ENCODE measurements at regions not wholly inside any gene's neighbourhood (a gene's known extent, or its start where the extent isn't known, plus 50 kb on each side); places are given as distances from the start of the nearest gene placed in this dataset.

GRCh38 chr1:163628034-163628773 lies 306.4 kb downstream of the NUF2 start:
- Histone ChIP-seq H3K27ac (ENCODE audit: low read length) (no peak overlapping the region), H3K9me3 (ENCODE audit: control insufficient read depth, insufficient read depth, low read depth, low read length) (peaks cover 2% of the 10 kb centered on the region; the same call in 1 of the 2 replicates), H3K27me3 (ENCODE audit: control insufficient read depth, insufficient read depth, low read length) (no peaks in the 10 kb centered on the region), H3K4me1 (ENCODE audit: control insufficient read depth, insufficient read depth, low read length) (no peaks in the 10 kb centered on the region), H3K4me3 (ENCODE audit: low read depth in 2 of 2, low read length in 2 of 2) (no peak overlapping the region), H3K36me3 (ENCODE audit: control insufficient read depth, insufficient read depth, low read length) (no peaks in the 10 kb centered on the region)
- no peak for DNase-seq (ENCODE audit: low read depth, low spot score)
- ChIA-PET POLR2A (no interaction called here), CTCF (no interaction called here)
- TF ChIP-seq TCF7L2 (IDR thresholded peaks at IDR 0.05; ENCODE audit: low read depth, low read length) (no peak), POLR2AphosphoS5 (IDR thresholded peaks at IDR 0.05; ENCODE audit: low read depth, low read length) (no peak), CTCF (IDR thresholded peaks at IDR 0.05) (no peak), REST (IDR thresholded peaks at IDR 0.05; ENCODE audit: insufficient read depth in 1 of 2, low read depth in 2 of 2, low read length in 1 of 2) (no peak), SIN3A (IDR thresholded peaks at IDR 0.05; ENCODE audit: borderline replicate concordance, insufficient read depth, low read depth, low read length) (no peak)
- intact Hi-C loops (cut with micrococcal nuclease; ENCODE audit: unreplicated experiment): no loop called here
- in situ Hi-C loops (cut with HindIII; ENCODE audit: low pct_unique_long_range_greater_than_20kb, low sequenced_read_pairs): no loop called here
- no peak for ATAC-seq
- BruUV-seq (replicated peaks): no TSS peak

GRCh38 chr1:163632269-163632668 lies 310.5 kb downstream of the NUF2 start:
- ChIA-PET CTCF (no interaction called here), POLR2A (no interaction called here)
- BruUV-seq (replicated peaks): no TSS peak
- no peaks in the 10 kb centered on the region for H3K4me1 ChIP-seq (ENCODE audit: control insufficient read depth, insufficient read depth, low read length)
- H3K27me3 ChIP-seq (ENCODE audit: control insufficient read depth, insufficient read depth, low read length): no peaks in the 10 kb centered on the region
- H3K36me3 ChIP-seq (ENCODE audit: control insufficient read depth, insufficient read depth, low read length): no peaks in the 10 kb centered on the region
- ATAC-seq (no peak), DNase-seq (ENCODE audit: low read depth, low spot score) (no peak)
- no peak overlapping the region for H3K4me3 ChIP-seq (ENCODE audit: low read depth in 2 of 2, low read length in 2 of 2)
- no peak overlapping the region for H3K27ac ChIP-seq (ENCODE audit: low read length)
- peaks cover 7% of the 10 kb centered on the region; the same call in 1 of the 2 replicates for H3K9me3 ChIP-seq (ENCODE audit: control insufficient read depth, insufficient read depth, low read depth, low read length)
- TF ChIP-seq REST (IDR thresholded peaks at IDR 0.05; ENCODE audit: insufficient read depth in 1 of 2, low read depth in 2 of 2, low read length in 1 of 2) (no peak), CTCF (IDR thresholded peaks at IDR 0.05) (no peak), POLR2AphosphoS5 (IDR thresholded peaks at IDR 0.05; ENCODE audit: low read depth, low read length) (no peak), TCF7L2 (IDR thresholded peaks at IDR 0.05; ENCODE audit: low read depth, low read length) (no peak), SIN3A (IDR thresholded peaks at IDR 0.05; ENCODE audit: borderline replicate concordance, insufficient read depth, low read depth, low read length) (no peak)
- in situ Hi-C loops (cut with HindIII; ENCODE audit: low pct_unique_long_range_greater_than_20kb, low sequenced_read_pairs): no loop called here
- intact Hi-C loops (cut with micrococcal nuclease; ENCODE audit: unreplicated experiment): no loop called here
